ENCODE measurements at regions not wholly inside any gene's neighbourhood (a gene's known extent, or its start where the extent isn't known, plus 50 kb on each side); places are given as distances from the start of the nearest gene placed in this dataset.

DNA sequence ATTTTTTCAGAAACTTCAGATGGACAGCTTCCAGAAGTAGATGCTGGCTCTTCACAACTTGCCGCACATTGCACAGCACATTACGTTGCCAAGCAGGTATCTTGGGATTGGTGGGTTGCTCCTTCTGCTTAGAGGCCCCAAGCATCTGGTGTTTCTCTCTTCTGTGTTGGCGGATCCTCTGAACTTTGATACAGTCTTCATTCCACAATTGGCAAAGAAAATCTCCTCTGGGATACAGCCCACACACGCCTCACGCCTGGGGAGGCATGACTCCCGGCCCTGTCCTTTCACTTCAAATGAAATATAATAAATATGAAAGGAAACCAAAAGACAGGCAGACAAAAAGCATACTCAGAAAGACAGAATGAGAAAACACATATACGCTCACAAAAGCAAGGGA lies 72.3 kb upstream of the PPP2R5A start:
- no peak for DNase-seq (ENCODE audit: low read depth)
- H3K4me3 ChIP-seq (ENCODE audit: low read depth, low read length): no peak overlapping the region
- TF ChIP-seq, protein P1, sequence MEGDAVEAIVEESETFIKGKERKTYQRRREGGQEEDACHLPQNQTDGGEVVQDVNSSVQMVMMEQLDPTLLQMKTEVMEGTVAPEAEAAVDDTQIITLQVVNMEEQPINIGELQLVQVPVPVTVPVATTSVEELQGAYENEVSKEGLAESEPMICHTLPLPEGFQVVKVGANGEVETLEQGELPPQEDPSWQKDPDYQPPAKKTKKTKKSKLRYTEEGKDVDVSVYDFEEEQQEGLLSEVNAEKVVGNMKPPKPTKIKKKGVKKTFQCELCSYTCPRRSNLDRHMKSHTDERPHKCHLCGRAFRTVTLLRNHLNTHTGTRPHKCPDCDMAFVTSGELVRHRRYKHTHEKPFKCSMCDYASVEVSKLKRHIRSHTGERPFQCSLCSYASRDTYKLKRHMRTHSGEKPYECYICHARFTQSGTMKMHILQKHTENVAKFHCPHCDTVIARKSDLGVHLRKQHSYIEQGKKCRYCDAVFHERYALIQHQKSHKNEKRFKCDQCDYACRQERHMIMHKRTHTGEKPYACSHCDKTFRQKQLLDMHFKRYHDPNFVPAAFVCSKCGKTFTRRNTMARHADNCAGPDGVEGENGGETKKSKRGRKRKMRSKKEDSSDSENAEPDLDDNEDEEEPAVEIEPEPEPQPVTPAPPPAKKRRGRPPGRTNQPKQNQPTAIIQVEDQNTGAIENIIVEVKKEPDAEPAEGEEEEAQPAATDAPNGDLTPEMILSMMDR (IDR thresholded peaks at IDR 0.05; ENCODE audit: control insufficient read depth, extremely low read depth, insufficient read depth): no peak

DNA sequence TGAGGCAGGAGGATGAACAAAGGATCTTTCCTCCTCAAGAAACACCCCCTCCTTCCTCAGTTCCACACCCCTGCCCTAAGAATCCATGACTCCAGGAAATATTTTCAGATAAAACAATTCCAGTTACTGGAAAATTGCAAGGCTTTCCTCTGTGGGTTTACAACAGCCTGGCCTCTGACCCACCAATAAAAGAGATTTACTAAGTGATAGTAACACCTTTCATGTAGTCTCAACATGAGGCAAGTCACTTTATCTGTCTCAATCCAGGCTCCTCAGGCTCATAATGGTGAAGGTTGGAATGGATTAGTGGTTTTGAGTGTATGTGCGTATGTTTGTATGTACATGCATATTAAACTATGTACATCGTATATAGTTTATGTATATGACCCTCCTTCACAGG lies 71.4 kb upstream of the PPP2R5A start:
- DNase-seq (ENCODE audit: low read depth): no peak
- no peak overlapping the region for H3K4me3 ChIP-seq (ENCODE audit: low read depth, low read length)
- TF ChIP-seq, protein P1 (IDR thresholded peaks at IDR 0.05; ENCODE audit: control insufficient read depth, extremely low read depth, insufficient read depth): no peak

DNA sequence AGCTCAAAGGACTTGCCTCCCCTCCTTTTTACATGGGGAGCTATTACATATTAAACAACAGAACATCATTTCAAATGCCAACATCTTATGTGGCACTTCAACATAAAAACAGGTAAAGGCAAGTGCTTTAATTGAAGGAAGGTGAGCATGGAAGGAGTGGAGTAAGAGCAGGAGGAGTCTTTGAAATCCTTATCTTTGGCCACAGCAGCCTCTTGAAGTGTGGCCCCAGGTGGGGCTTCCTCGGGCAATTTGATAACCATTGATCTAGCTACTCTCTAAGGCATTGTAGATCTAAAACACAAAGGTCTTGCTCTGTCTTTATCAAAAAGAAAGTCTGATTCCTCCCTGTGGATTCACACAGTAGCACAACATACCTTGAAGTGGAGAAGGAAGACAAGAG lies 70.9 kb upstream of the PPP2R5A start:
- TF ChIP-seq, protein P1 (IDR thresholded peaks at IDR 0.05; ENCODE audit: control insufficient read depth, extremely low read depth, insufficient read depth): no peak
- H3K4me3 ChIP-seq (ENCODE audit: low read depth, low read length): no peak overlapping the region
- no peak for DNase-seq (ENCODE audit: low read depth)

DNA sequence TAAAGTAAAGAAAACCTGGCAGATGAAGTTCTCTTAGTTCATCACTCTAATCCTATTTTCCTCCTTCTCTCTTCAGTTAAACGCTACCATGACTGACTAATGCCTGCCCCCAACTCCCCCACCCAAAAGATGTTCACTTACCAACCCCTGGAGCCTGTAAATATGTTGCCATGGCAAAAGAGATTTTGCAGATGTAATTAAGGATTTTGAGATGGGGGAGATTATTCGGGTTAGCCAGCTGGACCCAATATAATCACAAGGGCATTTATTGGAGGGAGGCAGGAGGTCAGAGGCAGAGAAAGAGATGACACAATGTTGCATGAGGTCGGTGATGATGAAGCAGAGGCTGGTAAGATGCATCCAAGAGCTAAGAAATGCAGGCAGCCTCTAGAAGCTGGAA lies 69.3 kb upstream of the PPP2R5A start:
- DNase-seq (ENCODE audit: low read depth): no peak
- TF ChIP-seq, protein P1 (IDR thresholded peaks at IDR 0.05; ENCODE audit: control insufficient read depth, extremely low read depth, insufficient read depth): no peak
- no peak overlapping the region for H3K4me3 ChIP-seq (ENCODE audit: low read depth, low read length)

DNA sequence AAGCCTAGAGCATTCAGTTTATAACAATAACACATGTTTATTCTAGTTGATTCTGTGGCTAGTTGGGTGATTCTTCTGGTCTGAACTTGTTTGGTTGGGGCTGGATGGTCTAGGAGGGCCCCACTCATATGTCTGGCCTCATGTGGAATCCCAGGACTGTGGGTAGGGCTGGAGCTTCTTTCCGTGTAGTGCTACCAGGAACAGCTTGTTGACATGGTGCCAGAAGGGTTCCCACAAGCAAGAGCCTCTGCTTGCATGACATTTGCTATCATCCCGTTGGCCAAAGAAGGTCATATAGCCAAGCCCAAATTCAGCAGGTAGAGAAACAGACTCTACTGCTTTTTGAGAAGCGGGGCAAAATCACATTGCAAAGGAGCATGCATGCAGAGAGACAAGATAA lies 67.6 kb upstream of the PPP2R5A start:
- DNase-seq (ENCODE audit: low read depth): no peak
- TF ChIP-seq, protein P1 (IDR thresholded peaks at IDR 0.05; ENCODE audit: control insufficient read depth, extremely low read depth, insufficient read depth): no peak
- H3K4me3 ChIP-seq (ENCODE audit: low read depth, low read length): no peak overlapping the region

DNA sequence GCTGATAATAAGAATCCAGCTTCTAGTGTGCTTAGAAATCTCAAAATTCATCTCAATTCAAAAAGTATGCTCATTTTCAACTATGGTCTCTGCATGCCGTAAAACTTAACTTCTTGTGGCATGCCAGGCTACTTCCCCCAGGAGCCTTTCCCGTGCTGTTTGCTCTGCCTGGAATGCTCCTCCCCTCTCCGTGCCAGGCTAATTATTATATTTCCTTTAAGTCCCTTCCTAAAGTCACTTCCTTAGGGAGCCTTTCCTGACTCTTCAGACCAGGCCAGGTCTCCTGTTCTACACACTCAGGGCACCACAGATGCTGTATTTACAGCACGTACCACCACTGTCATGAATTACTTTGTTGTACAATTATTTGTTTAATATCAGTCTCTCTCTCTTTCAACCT lies 67.1 kb upstream of the PPP2R5A start:
- TF ChIP-seq, protein P1 (IDR thresholded peaks at IDR 0.05; ENCODE audit: control insufficient read depth, extremely low read depth, insufficient read depth): no peak
- H3K4me3 ChIP-seq (ENCODE audit: low read depth, low read length): no peak overlapping the region
- DNase-seq (ENCODE audit: low read depth): no peak

DNA sequence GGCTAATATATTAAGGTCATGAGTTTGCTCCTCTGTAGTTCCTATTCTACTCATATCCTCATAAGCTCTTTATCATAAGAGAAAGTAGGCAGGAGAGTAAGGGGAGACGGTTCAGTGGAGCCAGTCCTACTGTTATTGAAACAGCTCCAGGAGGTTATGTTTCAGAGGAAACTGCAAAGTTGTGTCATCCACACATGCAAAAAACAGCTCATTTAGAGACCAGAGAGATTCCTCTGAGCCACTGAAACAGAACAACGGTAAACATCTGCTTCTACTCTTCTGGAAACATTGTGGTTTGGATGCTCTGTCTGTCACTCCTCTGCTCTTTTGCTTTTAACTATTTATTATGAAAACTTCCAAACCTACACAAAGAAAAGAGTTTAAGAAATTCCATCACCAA lies 66.3 kb upstream of the PPP2R5A start:
- no peak overlapping the region for H3K4me3 ChIP-seq (ENCODE audit: low read depth, low read length)
- no peak for DNase-seq (ENCODE audit: low read depth)
- TF ChIP-seq, protein P1 (IDR thresholded peaks at IDR 0.05; ENCODE audit: control insufficient read depth, extremely low read depth, insufficient read depth): no peak

Data from LNCaP clone FGC (cell line).